OCI-LY1 (cell line): ENCODE measurements at regions not wholly inside any gene's neighbourhood (a gene's known extent, or its start where the extent isn't known, plus 50 kb on each side); places are given as distances from the start of the nearest gene placed in this dataset.

ENCODE experiments used
- EZH2 ChIP-seq: fragments of 200-600 bp; sonication (generic), shearing (Covaris generic); IDR thresholded peaks from 2 replicates; pipeline ENCODE4 v1.8.0; 2017; ENCODE audit warnings: borderline replicate concordance, mixed run types, mild to moderate bottlenecking, antibody characterized with exemption, low read length, moderate library complexity, mixed read lengths
- TF ChIP-seq, protein P1 (sequence below): fragments of 200-600 bp; sonication (generic), shearing (Covaris generic); IDR thresholded peaks from 2 replicates; pipeline ENCODE4 v1.5.1; 2017; ENCODE audit warnings: mild to moderate bottlenecking, antibody characterized with exemption, low read length, moderate library complexity, mixed read lengths

GRCh38 chr10:43706166-43706565 is 57.5 kb upstream of the ZNF32 start:
- TF ChIP-seq, protein P1, sequence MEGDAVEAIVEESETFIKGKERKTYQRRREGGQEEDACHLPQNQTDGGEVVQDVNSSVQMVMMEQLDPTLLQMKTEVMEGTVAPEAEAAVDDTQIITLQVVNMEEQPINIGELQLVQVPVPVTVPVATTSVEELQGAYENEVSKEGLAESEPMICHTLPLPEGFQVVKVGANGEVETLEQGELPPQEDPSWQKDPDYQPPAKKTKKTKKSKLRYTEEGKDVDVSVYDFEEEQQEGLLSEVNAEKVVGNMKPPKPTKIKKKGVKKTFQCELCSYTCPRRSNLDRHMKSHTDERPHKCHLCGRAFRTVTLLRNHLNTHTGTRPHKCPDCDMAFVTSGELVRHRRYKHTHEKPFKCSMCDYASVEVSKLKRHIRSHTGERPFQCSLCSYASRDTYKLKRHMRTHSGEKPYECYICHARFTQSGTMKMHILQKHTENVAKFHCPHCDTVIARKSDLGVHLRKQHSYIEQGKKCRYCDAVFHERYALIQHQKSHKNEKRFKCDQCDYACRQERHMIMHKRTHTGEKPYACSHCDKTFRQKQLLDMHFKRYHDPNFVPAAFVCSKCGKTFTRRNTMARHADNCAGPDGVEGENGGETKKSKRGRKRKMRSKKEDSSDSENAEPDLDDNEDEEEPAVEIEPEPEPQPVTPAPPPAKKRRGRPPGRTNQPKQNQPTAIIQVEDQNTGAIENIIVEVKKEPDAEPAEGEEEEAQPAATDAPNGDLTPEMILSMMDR = no peak
- no peak for TF ChIP-seq EZH2
